ENCODE measurements at regions not wholly inside any gene's neighbourhood (a gene's known extent, or its start where the extent isn't known, plus 50 kb on each side); places are given as distances from the start of the nearest gene placed in this dataset.
A peak's percentile ranks its signal among the peaks of the same experiment; 100 is the strongest.

- H2BK120ac ChIP-seq (ENCODE audit: low read depth, low read length): no peak overlapping the region
Measured at GRCh38 chr10:78760463-78761310, 308.1 kb upstream of the ZMIZ1 start.

DNA sequence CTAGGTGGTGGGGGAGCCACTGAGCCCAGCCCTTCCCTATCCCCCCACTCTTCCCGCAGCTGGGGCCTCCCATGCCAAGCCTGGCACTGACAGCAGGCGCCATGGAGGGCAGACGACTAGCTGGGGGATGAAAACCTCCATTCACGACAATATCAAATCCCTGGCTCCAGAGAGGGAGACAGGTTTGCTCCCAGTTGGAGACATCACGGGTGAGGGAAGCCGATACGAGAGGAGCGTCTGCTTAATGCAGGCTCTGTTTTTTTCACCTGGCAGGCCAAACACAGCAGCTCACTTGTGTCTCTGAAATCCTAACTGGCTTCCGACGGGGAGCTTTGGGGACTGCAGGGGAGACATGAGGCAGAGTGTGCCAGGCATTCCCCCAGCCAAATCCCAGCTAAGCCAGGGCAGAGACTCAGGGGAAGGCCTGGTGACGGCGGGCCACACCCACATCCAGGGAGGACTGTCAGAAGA is 307.4 kb upstream of the ZMIZ1 start:
- H3K18ac ChIP-seq (ENCODE audit: low read length): no peak overlapping the region
- H2BK120ac ChIP-seq (ENCODE audit: low read depth, low read length): no peak overlapping the region
- H3K9ac ChIP-seq (ENCODE audit: low read depth, low read length, poor library complexity): no peak overlapping the region
- no peak overlapping the region for H3K4ac ChIP-seq (ENCODE audit: low read length)
- no peak overlapping the region for H2BK12ac ChIP-seq (ENCODE audit: low read length)
- DNase-seq (ENCODE audit: low spot score): no peak
- H3K4me1 ChIP-seq (ENCODE audit: control insufficient read depth in 2 of 2, insufficient read depth in 1 of 2, low read depth in 1 of 2, low read length in 2 of 2): peaks cover 12 to 15% of the 10 kb centered on the region in 2 donors
- H3K79me1 ChIP-seq (ENCODE audit: low read depth, low read length): no peaks in the 10 kb centered on the region
- no peaks in the 10 kb centered on the region for H3K36me3 ChIP-seq (replicated peaks in 1 of 2; ENCODE audit: control insufficient read depth in 2 of 2, insufficient read depth in 2 of 2, low read length in 2 of 2)
- H3K9me3 ChIP-seq (replicated peaks in 1 of 2; ENCODE audit: control insufficient read depth in 2 of 2, insufficient read depth in 1 of 2, low read depth in 1 of 2, low read length in 2 of 2): no peaks in the 10 kb centered on the region
- H3K23ac ChIP-seq (ENCODE audit: low read depth, low read length, poor library complexity): no peak overlapping the region
- H2AFZ ChIP-seq (ENCODE audit: low read length): no peak overlapping the region
- H2BK5ac ChIP-seq (ENCODE audit: low read length): no peak overlapping the region
- WGBS, 2 donors (ENCODE audit: extremely low coverage in 2 of 2, insufficient read length in 2 of 2, insufficient replicate concordance in 1 of 2): no CpG with 5 or more reads among the region's 12 CpGs
- no peak overlapping the region for H2BK15ac ChIP-seq (ENCODE audit: low read length)
- no peak overlapping the region for H3K14ac ChIP-seq (ENCODE audit: low read length)
- H4K91ac ChIP-seq (ENCODE audit: low read depth, low read length, poor library complexity): no peak overlapping the region
- no peak overlapping the region for H3K4me3 ChIP-seq (ENCODE audit: low read length in 2 of 2)
- no peak overlapping the region for H4K8ac ChIP-seq (ENCODE audit: low read depth, low read length)
- peak overlapping the region; percentile 48 for H2AK5ac ChIP-seq (ENCODE audit: low read depth, low read length)
- H3K4me2 ChIP-seq (ENCODE audit: insufficient read depth, low read length, poor library complexity, severe bottlenecking): no peak overlapping the region
- H3K27ac ChIP-seq (replicated peaks; ENCODE audit: low read length): no peak overlapping the region
- no peaks in the 10 kb centered on the region for H3K27me3 ChIP-seq (ENCODE audit: control insufficient read depth in 3 of 3, insufficient read depth in 3 of 3, low read depth in 1 of 3, low read length in 3 of 3)

More at GRCh38 chr10:78760463-78761310, 308.1 kb upstream of the ZMIZ1 start:
- H3K23ac ChIP-seq (ENCODE audit: low read depth, low read length, poor library complexity): no peak overlapping the region
- H3K79me1 ChIP-seq (ENCODE audit: low read depth, low read length): no peaks in the 10 kb centered on the region
- no peak overlapping the region for H4K91ac ChIP-seq (ENCODE audit: low read depth, low read length, poor library complexity)
- H3K27ac ChIP-seq (replicated peaks; ENCODE audit: low read length): no peak overlapping the region
- no peak overlapping the region for H2AFZ ChIP-seq (ENCODE audit: low read length)
- no peak overlapping the region for H2BK12ac ChIP-seq (ENCODE audit: low read length)
- DNase-seq (ENCODE audit: low spot score): no peak
- H3K27me3 ChIP-seq (ENCODE audit: control insufficient read depth in 3 of 3, insufficient read depth in 3 of 3, low read depth in 1 of 3, low read length in 3 of 3): no peaks in the 10 kb centered on the region
- H3K18ac ChIP-seq (ENCODE audit: low read length): no peak overlapping the region
- H3K36me3 ChIP-seq (replicated peaks in 1 of 2; ENCODE audit: control insufficient read depth in 2 of 2, insufficient read depth in 2 of 2, low read length in 2 of 2): no peaks in the 10 kb centered on the region
- no peak overlapping the region for H3K14ac ChIP-seq (ENCODE audit: low read length)
- H3K4me2 ChIP-seq (ENCODE audit: insufficient read depth, low read length, poor library complexity, severe bottlenecking): no peak overlapping the region
- no peak overlapping the region for H3K4ac ChIP-seq (ENCODE audit: low read length)
- H3K9me3 ChIP-seq (replicated peaks in 1 of 2; ENCODE audit: control insufficient read depth in 2 of 2, insufficient read depth in 1 of 2, low read depth in 1 of 2, low read length in 2 of 2): no peaks in the 10 kb centered on the region
- no peak overlapping the region for H2BK15ac ChIP-seq (ENCODE audit: low read length)
- no CpG with 5 or more reads among the region's 8 CpGs for WGBS, 2 donors (ENCODE audit: extremely low coverage in 2 of 2, insufficient read length in 2 of 2, insufficient replicate concordance in 1 of 2)
- no peak overlapping the region for H4K8ac ChIP-seq (ENCODE audit: low read depth, low read length)
- H2BK5ac ChIP-seq (ENCODE audit: low read length): no peak overlapping the region
- H3K4me1 ChIP-seq (ENCODE audit: control insufficient read depth in 2 of 2, insufficient read depth in 1 of 2, low read depth in 1 of 2, low read length in 2 of 2): peaks cover 12 to 17% of the 10 kb centered on the region in 2 donors
- no peak overlapping the region for H3K4me3 ChIP-seq (ENCODE audit: low read length in 2 of 2)
- peak overlapping the region; percentile 48 for H2AK5ac ChIP-seq (ENCODE audit: low read depth, low read length)
- no peak overlapping the region for H3K9ac ChIP-seq (ENCODE audit: low read depth, low read length, poor library complexity)

DNA sequence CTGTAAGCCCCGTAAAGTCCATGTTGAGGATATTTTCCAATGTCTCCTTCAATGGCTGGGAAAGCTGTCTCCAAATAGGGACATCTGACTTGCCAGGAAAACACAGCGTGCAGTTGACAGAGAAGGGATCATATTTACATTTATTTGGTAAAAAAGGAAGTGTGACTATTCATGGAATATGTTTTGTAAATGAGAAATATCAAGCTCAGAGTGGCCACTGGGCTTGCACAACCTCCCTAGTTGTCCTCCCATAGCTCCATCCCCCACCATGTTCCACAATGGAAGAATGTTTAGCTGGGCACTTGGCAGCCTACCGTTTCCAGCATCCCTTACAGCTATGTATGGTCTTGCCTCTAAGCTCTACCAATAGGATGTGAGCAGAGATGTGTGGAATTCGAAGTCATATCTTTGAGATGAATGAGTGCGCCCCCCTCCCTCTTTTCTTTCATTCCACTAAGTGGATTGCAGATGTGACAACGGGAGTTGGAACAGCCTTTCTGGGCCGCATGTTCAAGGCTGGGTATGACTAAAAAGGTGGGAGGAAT is 306.6 kb upstream of the ZMIZ1 start:
- DNase-seq (ENCODE audit: low spot score): no peak
- H3K27ac ChIP-seq (replicated peaks; ENCODE audit: low read length): no peak overlapping the region
- H3K27me3 ChIP-seq (ENCODE audit: control insufficient read depth in 3 of 3, insufficient read depth in 3 of 3, low read depth in 1 of 3, low read length in 3 of 3): no peaks in the 10 kb centered on the region
- H3K36me3 ChIP-seq (replicated peaks in 1 of 2; ENCODE audit: control insufficient read depth in 2 of 2, insufficient read depth in 2 of 2, low read length in 2 of 2): no peaks in the 10 kb centered on the region
- no peak overlapping the region for H4K91ac ChIP-seq (ENCODE audit: low read depth, low read length, poor library complexity)
- no peak overlapping the region for H3K14ac ChIP-seq (ENCODE audit: low read length)
- no peak overlapping the region for H3K9ac ChIP-seq (ENCODE audit: low read depth, low read length, poor library complexity)
- no peak overlapping the region for H3K4ac ChIP-seq (ENCODE audit: low read length)
- no peak overlapping the region for H4K8ac ChIP-seq (ENCODE audit: low read depth, low read length)
- no peak overlapping the region for H2BK5ac ChIP-seq (ENCODE audit: low read length)
- H3K4me1 ChIP-seq (ENCODE audit: control insufficient read depth in 2 of 2, insufficient read depth in 1 of 2, low read depth in 1 of 2, low read length in 2 of 2): peaks cover 4 to 9% of the 10 kb centered on the region in 2 donors
- no peak overlapping the region for H2AK5ac ChIP-seq (ENCODE audit: low read depth, low read length)
- no peak overlapping the region for H2BK120ac ChIP-seq (ENCODE audit: low read depth, low read length)
- H3K4me2 ChIP-seq (ENCODE audit: insufficient read depth, low read length, poor library complexity, severe bottlenecking): no peak overlapping the region
- H3K9me3 ChIP-seq (replicated peaks in 1 of 2; ENCODE audit: control insufficient read depth in 2 of 2, insufficient read depth in 1 of 2, low read depth in 1 of 2, low read length in 2 of 2): no peaks in the 10 kb centered on the region
- no peak overlapping the region for H3K18ac ChIP-seq (ENCODE audit: low read length)
- no peaks in the 10 kb centered on the region for H3K79me1 ChIP-seq (ENCODE audit: low read depth, low read length)
- H3K4me3 ChIP-seq (ENCODE audit: low read length in 2 of 2): no peak overlapping the region
- no peak overlapping the region for H2BK12ac ChIP-seq (ENCODE audit: low read length)
- no CpG with 5 or more reads among the region's 7 CpGs for WGBS, 2 donors (ENCODE audit: extremely low coverage in 2 of 2, insufficient read length in 2 of 2, insufficient replicate concordance in 1 of 2)
- no peak overlapping the region for H2AFZ ChIP-seq (ENCODE audit: low read length)
- no peak overlapping the region for H2BK15ac ChIP-seq (ENCODE audit: low read length)
- no peak overlapping the region for H3K23ac ChIP-seq (ENCODE audit: low read depth, low read length, poor library complexity)

DNA sequence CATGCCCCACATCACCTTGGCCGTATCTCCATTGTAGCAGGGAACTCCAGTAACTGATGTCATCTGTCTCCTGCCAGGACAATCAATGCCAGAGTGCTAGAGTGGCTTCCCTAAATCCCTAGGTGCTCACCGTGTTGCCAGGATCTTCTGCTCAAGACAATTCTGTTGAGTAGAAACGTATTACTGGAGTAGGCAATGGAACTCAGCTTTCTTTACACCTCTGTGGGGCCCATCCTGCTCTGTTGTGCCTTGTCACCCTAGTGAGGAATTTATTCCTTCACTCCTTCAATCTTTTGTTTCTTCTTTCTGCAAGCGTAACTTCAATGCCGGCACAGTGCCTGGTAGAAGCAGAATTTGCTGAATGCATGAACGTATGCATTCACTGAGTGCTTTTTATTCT is 305.5 kb upstream of the ZMIZ1 start:
- no peak overlapping the region for H2AFZ ChIP-seq (ENCODE audit: low read length)
- H3K18ac ChIP-seq (ENCODE audit: low read length): no peak overlapping the region
- H3K9ac ChIP-seq (ENCODE audit: low read depth, low read length, poor library complexity): no peak overlapping the region
- H3K23ac ChIP-seq (ENCODE audit: low read depth, low read length, poor library complexity): no peak overlapping the region
- no peak overlapping the region for H2BK120ac ChIP-seq (ENCODE audit: low read depth, low read length)
- H3K9me3 ChIP-seq (replicated peaks in 1 of 2; ENCODE audit: control insufficient read depth in 2 of 2, insufficient read depth in 1 of 2, low read depth in 1 of 2, low read length in 2 of 2): no peaks in the 10 kb centered on the region
- WGBS, 2 donors (ENCODE audit: extremely low coverage in 2 of 2, insufficient read length in 2 of 2, insufficient replicate concordance in 1 of 2): no CpG with 5 or more reads among the region's 6 CpGs
- no peak overlapping the region for H3K14ac ChIP-seq (ENCODE audit: low read length)
- no peak overlapping the region for H4K91ac ChIP-seq (ENCODE audit: low read depth, low read length, poor library complexity)
- no peak overlapping the region for H3K4me3 ChIP-seq (ENCODE audit: low read length in 2 of 2)
- DNase-seq (ENCODE audit: low spot score): no peak
- no peaks in the 10 kb centered on the region for H3K79me1 ChIP-seq (ENCODE audit: low read depth, low read length)
- no peak overlapping the region for H2BK5ac ChIP-seq (ENCODE audit: low read length)
- H2BK12ac ChIP-seq (ENCODE audit: low read length): no peak overlapping the region
- H3K4me2 ChIP-seq (ENCODE audit: insufficient read depth, low read length, poor library complexity, severe bottlenecking): no peak overlapping the region
- H4K8ac ChIP-seq (ENCODE audit: low read depth, low read length): no peak overlapping the region
- no peaks in the 10 kb centered on the region for H3K27me3 ChIP-seq (ENCODE audit: control insufficient read depth in 3 of 3, insufficient read depth in 3 of 3, low read depth in 1 of 3, low read length in 3 of 3)
- H2BK15ac ChIP-seq (ENCODE audit: low read length): no peak overlapping the region
- H2AK5ac ChIP-seq (ENCODE audit: low read depth, low read length): no peak overlapping the region
- H3K36me3 ChIP-seq (replicated peaks in 1 of 2; ENCODE audit: control insufficient read depth in 2 of 2, insufficient read depth in 2 of 2, low read length in 2 of 2): no peaks in the 10 kb centered on the region
- no peak overlapping the region for H3K4ac ChIP-seq (ENCODE audit: low read length)
- peaks cover 2 to 9% of the 10 kb centered on the region in 2 donors for H3K4me1 ChIP-seq (ENCODE audit: control insufficient read depth in 2 of 2, insufficient read depth in 1 of 2, low read depth in 1 of 2, low read length in 2 of 2)
- no peak overlapping the region for H3K27ac ChIP-seq (replicated peaks; ENCODE audit: low read length)

All from neuronal stem cell (in vitro differentiated cells).